Right atrium auricular region (tissue), 2 donors: ENCODE measurements at regions not wholly inside any gene's neighbourhood (a gene's known extent, or its start where the extent isn't known, plus 50 kb on each side); places are given as distances from the start of the nearest gene placed in this dataset.
A peak's percentile ranks its signal among the peaks of the same experiment; 100 is the strongest.

ENCODE experiments used
- DNase-seq: peaks from one replicate; pipeline ENCODE4 v3.0.0-alpha.2; 2019; ENCODE audit warnings: low spot score
- H3K27ac ChIP-seq, 2 donors: fragments of 200-600 bp; sonication (generic); 1 replicate in 1 of 2; 2 replicates in 1 of 2; pipeline ENCODE4 v1.5.1; 2016 to 2019
- H3K27me3 ChIP-seq, 2 donors: fragments of 200-600 bp; sonication (generic); one replicate each; pipeline versions ENCODE4 v1.5.1 to v1.6.0; 2017 to 2019
- H3K36me3 ChIP-seq: fragments of 200-600 bp; sonication (generic); one replicate; pipeline ENCODE4 v1.5.1; 2016
- H3K4me1 ChIP-seq, 2 donors: fragments of 200-600 bp; sonication (generic); one replicate each; pipeline versions ENCODE4 v1.5.1 to v1.6.0; 2017 to 2019
- H3K4me3 ChIP-seq, 2 donors: fragments of 200-600 bp; sonication (generic); 1 replicate in 1 of 2; 2 replicates in 1 of 2; pipeline ENCODE4 v1.5.1; 2017 to 2019; ENCODE audit warnings: mild to moderate bottlenecking in 1 of 2, moderate library complexity in 1 of 2
- H3K9me3 ChIP-seq, 2 donors: fragments of 200-600 bp; sonication (generic); one replicate each; pipeline ENCODE4 v1.5.1; 2019
- CTCF ChIP-seq, 2 donors: fragments of 200-600 bp; sonication (generic); IDR thresholded peaks; one replicate each; pipeline ENCODE4 v1.5.1; 2019; ENCODE audit warnings: antibody characterized with exemption in 2 of 2

GRCh38 chr1:172717722-172718465 lies 59.0 kb downstream of the FASLG start:
- no peak for TF ChIP-seq CTCF (IDR thresholded peaks at IDR 0.05)
- no peak for DNase-seq
- Histone ChIP-seq H3K9me3 (no peaks in the 10 kb centered on the region), H3K27me3 (no peaks in the 10 kb centered on the region), H3K4me1 (no peaks in the 10 kb centered on the region), H3K4me3 (no peak overlapping the region), H3K36me3 (no peaks in the 10 kb centered on the region), H3K27ac (no peak overlapping the region)

GRCh38 chr1:172719066-172719627 lies 60.2 kb downstream of the FASLG start:
- no peaks in the 10 kb centered on the region for H3K9me3 ChIP-seq
- no peak overlapping the region for H3K27ac ChIP-seq
- no peaks in the 10 kb centered on the region for H3K27me3 ChIP-seq
- H3K4me3 ChIP-seq, result no peak overlapping the region
- H3K4me1 ChIP-seq, result no peaks in the 10 kb centered on the region
- no peak for DNase-seq
- no peaks in the 10 kb centered on the region for H3K36me3 ChIP-seq
- no peak for TF ChIP-seq CTCF (IDR thresholded peaks at IDR 0.05)

- H3K36me3 ChIP-seq, result no peaks in the 10 kb centered on the region
- no peak overlapping the region for H3K27ac ChIP-seq
- TF ChIP-seq CTCF (IDR thresholded peaks at IDR 0.05), result peak; percentile 24 to 74
- H3K27me3 ChIP-seq, result no peaks in the 10 kb centered on the region
- H3K9me3 ChIP-seq, result no peaks in the 10 kb centered on the region
- H3K4me3 ChIP-seq, result no peak overlapping the region
- no peak for DNase-seq
- no peaks in the 10 kb centered on the region for H3K4me1 ChIP-seq
Observed at GRCh38 chr1:172719694-172720138, 60.8 kb downstream of the FASLG start.

GRCh38 chr1:172720339-172720738 lies 61.4 kb downstream of the FASLG start:
- H3K36me3 ChIP-seq, result no peaks in the 10 kb centered on the region
- DNase-seq, result no peak
- no peaks in the 10 kb centered on the region for H3K4me1 ChIP-seq
- no peaks in the 10 kb centered on the region for H3K9me3 ChIP-seq
- H3K27ac ChIP-seq, result no peak overlapping the region
- no peak for TF ChIP-seq CTCF (IDR thresholded peaks at IDR 0.05)
- H3K27me3 ChIP-seq, result no peaks in the 10 kb centered on the region
- no peak overlapping the region for H3K4me3 ChIP-seq

GRCh38 chr1:172723251-172723650 lies 64.3 kb downstream of the FASLG start:
- TF ChIP-seq CTCF (IDR thresholded peaks at IDR 0.05), result no peak
- Histone ChIP-seq H3K4me1 (no peaks in the 10 kb centered on the region), H3K27me3 (no peaks in the 10 kb centered on the region), H3K36me3 (no peaks in the 10 kb centered on the region), H3K27ac (no peak overlapping the region), H3K4me3 (no peak overlapping the region), H3K9me3 (no peaks in the 10 kb centered on the region)
- no peak for DNase-seq
